GM12878 (cell line): ENCODE measurements at regions not wholly inside any gene's neighbourhood (a gene's known extent, or its start where the extent isn't known, plus 50 kb on each side); places are given as distances from the start of the nearest gene placed in this dataset.

Experiments
- ATAC-seq: fragments of 200-7000 bp; cut with Tn5 transposase; 3 replicates; pipeline ENCODE4 v1.9.1; 2020; ENCODE audit warnings: mild to moderate bottlenecking, moderate library complexity
- BruUV-seq: library from RNA; stranded (reverse); fragments of 400-500 nt; replicated peaks from 2 replicates; lab custom pipeline; 2021; lab: Mats Ljungman, UMichigan
- CTCF ChIA-PET: fragments of 300-600 bp; sonication (Branson Sonifier 250); formaldehyde crosslinking; extraction: SDS; loops from one replicate; lab custom pipeline; 2021; ENCODE audit warnings: inconsistent platforms; lab: Yijun Ruan, JAX
- POLR2A ChIA-PET: fragments of 350-600 bp; formaldehyde crosslinking; extraction: SDS; loops from one replicate; lab custom pipeline; 2021; ENCODE audit warnings: inconsistent platforms; lab: Charles Lee
- RAD21 ChIA-PET: fragments of 300-600 bp; sonication (Branson Sonifier 250); formaldehyde crosslinking; loops from one replicate; lab custom pipeline; 2023; ENCODE audit warnings: antibody characterized with exemption; ENCODE audit not compliant: unreplicated experiment; lab: Charles Lee
- SMC1A ChIA-PET: fragments of 300-600 bp; sonication (Branson Sonifier 250); formaldehyde crosslinking; loops from one replicate; lab custom pipeline; 2023; ENCODE audit not compliant: unreplicated experiment, uncharacterized antibody; lab: Charles Lee
- DNase-seq: peaks from one replicate; pipeline ENCODE4 v3.0.0-alpha.2; 2011; ENCODE audit warnings: low read depth, low spot score
- FAIRE-seq: peaks from 3 replicates; lab custom pipeline; 2011; peaks lifted over from hg19 to GRCh38; lab: Jason Lieb, UNC
- H2AFZ ChIP-seq: 2 replicates; pipeline ENCODE4 v1.6.0; 2011; ENCODE audit warnings: low read depth, low read length, control low read depth; ENCODE audit not compliant: control insufficient read depth
- H3K27ac ChIP-seq: 2 replicates; pipeline ENCODE4 v1.5.1; 2011; ENCODE audit warnings: control low read depth; ENCODE audit not compliant: control insufficient read depth, insufficient read depth
- H3K27me3 ChIP-seq, 2 experiments: replicated peaks in 1 of 2; 2 replicates each; pipeline versions ENCODE4 v1.6.0 to v1.6.1; 2011; ENCODE audit warnings: low read length in 1 of 2; ENCODE audit not compliant: control insufficient read depth in 2 of 2, insufficient read depth in 2 of 2
- H3K36me3 ChIP-seq, 2 experiments: 2 replicates each; pipeline ENCODE4 v1.5.1; 2011; ENCODE audit warnings: low read length in 1 of 2; ENCODE audit not compliant: control insufficient read depth in 2 of 2, insufficient read depth in 2 of 2
- H3K4me1 ChIP-seq: 2 replicates; pipeline ENCODE4 v1.6.1; 2011; ENCODE audit warnings: mild to moderate bottlenecking, low read length, moderate library complexity, mixed read lengths; ENCODE audit not compliant: control insufficient read depth, insufficient read depth
- H3K4me2 ChIP-seq: 2 replicates; pipeline ENCODE4 v1.6.0; 2011; ENCODE audit warnings: control low read depth; ENCODE audit not compliant: control insufficient read depth, insufficient read depth
- H3K4me3 ChIP-seq: fragments of 200-600 bp; sonication (generic); 2 replicates; pipeline ENCODE4 v1.5.1; 2016
- H3K79me2 ChIP-seq: 2 replicates; pipeline ENCODE4 v1.6.0; 2011; ENCODE audit warnings: low read length; ENCODE audit not compliant: control insufficient read depth, insufficient read depth
- H3K9ac ChIP-seq: 2 replicates; pipeline ENCODE4 v1.8.0; 2011; ENCODE audit warnings: low read length, control low read depth, mixed read lengths; ENCODE audit not compliant: control insufficient read depth, insufficient read depth
- H3K9me3 ChIP-seq: replicated peaks from 3 replicates; pipeline ENCODE4 v1.5.1; 2011; ENCODE audit warnings: mild to moderate bottlenecking, low read length; ENCODE audit not compliant: control insufficient read depth, insufficient read depth
- H4K20me1 ChIP-seq: 2 replicates; pipeline ENCODE4 v1.6.0; 2011; ENCODE audit not compliant: control insufficient read depth, insufficient read depth
- IRF4 ChIP-seq: IDR thresholded peaks from 2 replicates; pipeline ENCODE4 v1.6.1; 2011; ENCODE audit warnings: low read depth, low read length
- PAX8 ChIP-seq: fragments of 450-650 bp; IDR thresholded peaks from 2 replicates; pipeline ENCODE4 v1.6.1; 2017; ENCODE audit warnings: mild to moderate bottlenecking, moderate library complexity
- SREBF1 ChIP-seq: IDR thresholded peaks from 2 replicates; pipeline ENCODE4 v1.6.1; 2012; ENCODE audit warnings: mild to moderate bottlenecking, low read length
- WGBS: methylation state at CpG from one replicate; pipeline ENCODE4 v1.1.6; 2016; ENCODE audit warnings: low lambda C conversion rate; ENCODE audit not compliant: insufficient replicate concordance, insufficient coverage; ENCODE audit errors: missing lambda C conversion rate; 5-methylcytosine and 5-hydroxymethylcytosine counted together
- in situ Hi-C: fragments of 300-500 bp; cut with MboI; formaldehyde crosslinking; loops from 9 replicates; pipeline ENCODE4 v1.14.3; 2018; ENCODE audit warnings: mixed read lengths
- intact Hi-C: fragments of 100-400 bp; cut with micrococcal nuclease; formaldehyde crosslinking; loops from one replicate; pipeline ENCODE4 v1.14.2; 2022; ENCODE audit not compliant: unreplicated experiment
- TF ChIP-seq, protein P1 (sequence below): fragments of 450-650 bp; IDR thresholded peaks from 2 replicates; pipeline ENCODE4 v1.6.1; 2017; ENCODE audit warnings: mild to moderate bottlenecking, moderate library complexity

DNA sequence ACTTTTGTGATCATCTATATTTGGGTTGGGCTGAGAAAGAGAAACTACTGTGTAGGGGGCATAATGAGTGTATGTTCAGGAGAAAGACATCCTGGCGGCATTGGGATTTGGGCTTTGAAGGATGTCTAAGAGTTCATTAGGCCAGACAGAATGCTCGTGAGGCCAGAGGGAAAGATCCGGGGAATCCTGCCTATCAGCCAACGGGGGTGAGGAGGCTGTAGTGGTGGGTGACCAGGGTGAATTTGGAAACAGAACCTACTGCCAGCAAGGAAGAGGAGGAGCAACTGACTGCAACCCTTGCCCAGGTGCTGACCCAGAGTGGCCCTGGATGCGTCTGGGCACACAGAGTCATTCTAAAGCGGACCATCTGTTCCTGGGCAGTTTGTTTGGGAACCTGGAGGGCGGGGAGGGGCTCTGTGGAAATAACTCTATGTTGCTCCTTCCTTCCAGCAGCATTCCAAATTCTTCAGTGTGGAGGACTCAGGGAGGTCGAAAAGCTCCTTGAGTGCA is 56.9 kb upstream of the ECE1 start:
- H3K9ac ChIP-seq: no peak overlapping the region
- H3K27ac ChIP-seq: no peak overlapping the region
- no peaks in the 10 kb centered on the region for H3K36me3 ChIP-seq
- SMC1A ChIA-PET: interaction anchor here (0.6 kb wide), 1 partner anchor 1585 kb away, joined by 3 read pairs; no protein-coding TSS in a partner anchor
- no peaks in the 10 kb centered on the region; the same call in 2 of the 3 replicates for H3K9me3 ChIP-seq
- RAD21 ChIA-PET: interaction anchor here (2.4 kb wide), 1 partner anchor 92 kb away, joined by 6 read pairs; no protein-coding TSS in a partner anchor
- CTCF ChIA-PET: no interaction called here
- no TSS peak for BruUV-seq
- in situ Hi-C loops (no loop called here), intact Hi-C loops (no loop called here)
- peak overlapping the region; percentile 94 for H3K4me2 ChIP-seq
- H3K4me1 ChIP-seq: peaks cover 32% of the 10 kb centered on the region
- H4K20me1 ChIP-seq: no peaks in the 10 kb centered on the region
- H3K27me3 ChIP-seq: peaks cover 0 to 2% of the 10 kb centered on the region in 2 experiments; a peak in 1 of 4 replicates
- FAIRE-seq (no peak), DNase-seq (no peak), ATAC-seq (no peak)
- TF ChIP-seq, protein P1, sequence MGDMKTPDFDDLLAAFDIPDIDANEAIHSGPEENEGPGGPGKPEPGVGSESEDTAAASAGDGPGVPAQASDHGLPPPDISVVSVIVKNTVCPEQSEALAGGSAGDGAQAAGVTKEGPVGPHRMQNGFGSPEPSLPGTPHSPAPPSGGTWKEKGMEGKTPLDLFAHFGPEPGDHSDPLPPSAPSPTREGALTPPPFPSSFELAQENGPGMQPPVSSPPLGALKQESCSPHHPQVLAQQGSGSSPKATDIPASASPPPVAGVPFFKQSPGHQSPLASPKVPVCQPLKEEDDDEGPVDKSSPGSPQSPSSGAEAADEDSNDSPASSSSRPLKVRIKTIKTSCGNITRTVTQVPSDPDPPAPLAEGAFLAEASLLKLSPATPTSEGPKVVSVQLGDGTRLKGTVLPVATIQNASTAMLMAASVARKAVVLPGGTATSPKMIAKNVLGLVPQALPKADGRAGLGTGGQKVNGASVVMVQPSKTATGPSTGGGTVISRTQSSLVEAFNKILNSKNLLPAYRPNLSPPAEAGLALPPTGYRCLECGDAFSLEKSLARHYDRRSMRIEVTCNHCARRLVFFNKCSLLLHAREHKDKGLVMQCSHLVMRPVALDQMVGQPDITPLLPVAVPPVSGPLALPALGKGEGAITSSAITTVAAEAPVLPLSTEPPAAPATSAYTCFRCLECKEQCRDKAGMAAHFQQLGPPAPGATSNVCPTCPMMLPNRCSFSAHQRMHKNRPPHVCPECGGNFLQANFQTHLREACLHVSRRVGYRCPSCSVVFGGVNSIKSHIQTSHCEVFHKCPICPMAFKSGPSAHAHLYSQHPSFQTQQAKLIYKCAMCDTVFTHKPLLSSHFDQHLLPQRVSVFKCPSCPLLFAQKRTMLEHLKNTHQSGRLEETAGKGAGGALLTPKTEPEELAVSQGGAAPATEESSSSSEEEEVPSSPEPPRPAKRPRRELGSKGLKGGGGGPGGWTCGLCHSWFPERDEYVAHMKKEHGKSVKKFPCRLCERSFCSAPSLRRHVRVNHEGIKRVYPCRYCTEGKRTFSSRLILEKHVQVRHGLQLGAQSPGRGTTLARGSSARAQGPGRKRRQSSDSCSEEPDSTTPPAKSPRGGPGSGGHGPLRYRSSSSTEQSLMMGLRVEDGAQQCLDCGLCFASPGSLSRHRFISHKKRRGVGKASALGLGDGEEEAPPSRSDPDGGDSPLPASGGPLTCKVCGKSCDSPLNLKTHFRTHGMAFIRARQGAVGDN: no peak
- TF ChIP-seq SREBF1 (no peak), IRF4 (no peak), PAX8 (no peak)
- WGBS: 78% methylated on average over 8 of the region's 8 CpGs
- POLR2A ChIA-PET: no interaction called here
- 0 out of 2 replicates have a peak overlapping the region, but pooled peaks have one; percentile 98 for H3K4me3 ChIP-seq
- no peak overlapping the region for H2AFZ ChIP-seq
- H3K79me2 ChIP-seq: peaks cover 13% of the 10 kb centered on the region
